NT2/D1 (cell line): ENCODE measurements at regions not wholly inside any gene's neighbourhood (a gene's known extent, or its start where the extent isn't known, plus 50 kb on each side); places are given as distances from the start of the nearest gene placed in this dataset.
"Not testable (repeated sequence)": the region's sequence is repeated elsewhere in the genome, so short reads cannot be mapped to it uniquely, and the experiment has no call there.

Experiments
- DNase-seq: peaks from one replicate; pipeline ENCODE4 v3.0.0-alpha.2; 2011; ENCODE audit warnings: low read depth, low spot score
- H3K27me3 ChIP-seq: 2 replicates; pipeline ENCODE4 v1.6.0; 2011; ENCODE audit warnings: mild to moderate bottlenecking; ENCODE audit not compliant: insufficient read length, insufficient read depth
- H3K36me3 ChIP-seq: 2 replicates; pipeline ENCODE4 v1.6.1; 2011; ENCODE audit warnings: mild to moderate bottlenecking, low read length, mixed read lengths; ENCODE audit not compliant: insufficient read depth, insufficient read length
- H3K4me1 ChIP-seq: 2 replicates; pipeline ENCODE4 v1.5.1; 2011; ENCODE audit not compliant: insufficient read depth, insufficient read length
- H3K4me3 ChIP-seq: 2 replicates; pipeline ENCODE4 v1.5.1; 2011; ENCODE audit warnings: low read depth; ENCODE audit not compliant: insufficient read length
- H3K9ac ChIP-seq: 2 replicates; pipeline ENCODE4 v1.6.0; 2011; ENCODE audit warnings: low read depth; ENCODE audit not compliant: insufficient read length
- H3K9me3 ChIP-seq: 2 replicates; pipeline ENCODE4 v1.5.1; 2011; ENCODE audit warnings: mild to moderate bottlenecking, low read length; ENCODE audit not compliant: insufficient read depth
- SUZ12 ChIP-seq: IDR thresholded peaks from 2 replicates; pipeline ENCODE4 v1.6.1; 2011; ENCODE audit not compliant: insufficient read length, insufficient read depth; ENCODE audit errors: extremely low read depth
- YY1 ChIP-seq: IDR thresholded peaks from 2 replicates; pipeline ENCODE4 v1.6.1; 2011; ENCODE audit not compliant: insufficient read length, insufficient read depth
- ZNF274 ChIP-seq: IDR thresholded peaks from 2 replicates; pipeline ENCODE4 v1.6.1; 2011; ENCODE audit warnings: mild to moderate bottlenecking, low read depth, low read length

DNA sequence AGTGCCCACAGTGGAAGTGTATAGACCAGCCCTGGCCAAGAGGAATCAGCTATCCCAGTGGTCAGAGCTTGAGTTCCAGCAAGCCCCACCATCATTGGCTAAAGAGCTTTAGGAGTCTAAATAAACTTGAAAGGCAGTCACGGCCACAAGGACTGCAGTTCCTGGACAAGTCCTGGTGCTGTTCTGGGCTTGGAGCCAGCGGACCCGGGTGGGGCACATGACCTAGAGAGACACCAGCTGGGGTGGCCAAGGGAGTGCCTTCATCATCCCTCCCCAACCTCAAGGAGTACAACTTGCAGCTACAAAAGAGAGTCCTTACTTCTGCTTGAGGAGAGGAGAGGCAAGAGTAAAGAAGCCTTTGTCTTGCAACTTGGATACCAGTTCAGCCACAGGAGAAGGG lies 439.8 kb upstream of the TMEFF2 start:
- H3K27me3 ChIP-seq = no peaks in the 10 kb centered on the region
- no peak for DNase-seq
- no peak overlapping the region for H3K4me3 ChIP-seq
- H3K9ac ChIP-seq = no peak overlapping the region
- H3K4me1 ChIP-seq = no peaks in the 10 kb centered on the region
- TF ChIP-seq ZNF274 = no peak
- no peaks in the 10 kb centered on the region for H3K9me3 ChIP-seq
- H3K36me3 ChIP-seq = no peaks in the 10 kb centered on the region

- H3K36me3 ChIP-seq = no peaks in the 10 kb centered on the region
- no peaks in the 10 kb centered on the region for H3K27me3 ChIP-seq
- no peak for DNase-seq
- no peaks in the 10 kb centered on the region for H3K4me1 ChIP-seq
- no peak overlapping the region for H3K9ac ChIP-seq
- H3K9me3 ChIP-seq = no peaks in the 10 kb centered on the region
- TF ChIP-seq SUZ12 (no peak), YY1 (no peak), ZNF274 (no peak)
- H3K4me3 ChIP-seq = no peak overlapping the region
Measured at GRCh38 chr2:192628017-192628416, 433.3 kb upstream of the TMEFF2 start.

DNA sequence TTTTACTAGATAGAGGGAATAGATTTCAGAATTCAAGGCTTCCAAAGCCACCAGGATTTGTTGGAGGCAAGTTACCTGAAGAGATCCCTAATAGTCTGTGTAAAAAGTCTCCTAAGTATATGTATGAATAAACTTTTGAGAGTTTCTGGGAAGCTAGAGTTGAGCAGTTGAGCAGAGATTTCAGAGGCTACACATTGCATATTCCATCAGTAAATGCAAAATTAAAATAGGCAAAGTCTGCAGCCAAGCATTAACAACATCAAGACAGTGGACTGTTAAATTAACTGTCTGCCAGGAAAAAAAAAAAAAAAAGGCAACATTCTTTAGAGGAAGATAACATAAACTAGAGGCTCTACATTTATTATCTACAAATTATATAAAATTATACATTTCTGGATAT lies 420.4 kb upstream of the TMEFF2 start:
- DNase-seq = no peak

DNA sequence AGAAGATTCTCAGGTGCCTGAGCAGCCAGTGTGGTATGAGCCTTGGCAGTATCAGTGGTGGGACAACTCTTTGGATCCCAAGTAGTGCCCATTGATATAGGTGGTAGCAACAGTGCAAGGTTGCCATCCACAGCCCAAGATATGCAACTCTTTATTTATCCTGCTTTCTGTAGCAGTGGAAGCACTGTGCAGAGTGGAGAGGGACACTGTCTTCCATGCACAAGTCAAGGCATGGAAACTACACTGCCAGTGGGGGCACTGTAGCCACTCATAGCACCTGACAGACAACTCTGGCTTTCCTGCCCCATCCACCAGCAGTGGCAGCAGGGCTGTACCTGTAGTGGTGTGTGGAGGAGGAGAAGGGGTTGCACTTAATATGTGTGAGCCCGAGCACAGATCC lies 409.6 kb upstream of the TMEFF2 start:
- no peaks in the 10 kb centered on the region for H3K4me1 ChIP-seq
- H3K36me3 ChIP-seq = no peaks in the 10 kb centered on the region
- TF ChIP-seq YY1 (no peak), SUZ12 (no peak), ZNF274 (no peak)
- H3K27me3 ChIP-seq = no peaks in the 10 kb centered on the region
- H3K9ac ChIP-seq = no peak overlapping the region
- no peaks in the 10 kb centered on the region for H3K9me3 ChIP-seq
- DNase-seq = no peak
- no peak overlapping the region for H3K4me3 ChIP-seq

More for the DNA sequence above, 420.4 kb upstream of the TMEFF2 start:
- TF ChIP-seq ZNF274 (no peak), SUZ12 (no peak), YY1 (no peak)
- Histone ChIP-seq H3K4me3 (no peak overlapping the region), H3K9ac (no peak overlapping the region), H3K9me3 (no peaks in the 10 kb centered on the region), H3K36me3 (no peaks in the 10 kb centered on the region), H3K4me1 (no peaks in the 10 kb centered on the region), H3K27me3 (no peaks in the 10 kb centered on the region)

GRCh38 chr2:192598649-192599048 lies 403.9 kb upstream of the TMEFF2 start:
- not testable (repeated sequence) for H3K4me3 ChIP-seq, H3K9me3 ChIP-seq, H3K27me3 ChIP-seq, DNase-seq, H3K4me1 ChIP-seq, H3K36me3 ChIP-seq, H3K9ac ChIP-seq

GRCh38 chr2:192593561-192593960 lies 398.8 kb upstream of the TMEFF2 start:
- Histone ChIP-seq H3K4me1 (no peaks in the 10 kb centered on the region), H3K9me3 (no peaks in the 10 kb centered on the region), H3K9ac (no peak overlapping the region), H3K36me3 (no peaks in the 10 kb centered on the region), H3K27me3 (no peaks in the 10 kb centered on the region), H3K4me3 (no peak overlapping the region)
- TF ChIP-seq YY1 = no peak
- no peak for TF ChIP-seq ZNF274
- no peak for TF ChIP-seq SUZ12
- DNase-seq = no peak

GRCh38 chr2:192591617-192592016 lies 396.9 kb upstream of the TMEFF2 start:
- Histone ChIP-seq H3K9me3 (no peaks in the 10 kb centered on the region), H3K4me1 (no peaks in the 10 kb centered on the region), H3K4me3 (no peak overlapping the region), H3K36me3 (no peaks in the 10 kb centered on the region), H3K9ac (no peak overlapping the region), H3K27me3 (no peaks in the 10 kb centered on the region)
- TF ChIP-seq SUZ12 (no peak), ZNF274 (no peak), YY1 (no peak)
- no peak for DNase-seq

DNA sequence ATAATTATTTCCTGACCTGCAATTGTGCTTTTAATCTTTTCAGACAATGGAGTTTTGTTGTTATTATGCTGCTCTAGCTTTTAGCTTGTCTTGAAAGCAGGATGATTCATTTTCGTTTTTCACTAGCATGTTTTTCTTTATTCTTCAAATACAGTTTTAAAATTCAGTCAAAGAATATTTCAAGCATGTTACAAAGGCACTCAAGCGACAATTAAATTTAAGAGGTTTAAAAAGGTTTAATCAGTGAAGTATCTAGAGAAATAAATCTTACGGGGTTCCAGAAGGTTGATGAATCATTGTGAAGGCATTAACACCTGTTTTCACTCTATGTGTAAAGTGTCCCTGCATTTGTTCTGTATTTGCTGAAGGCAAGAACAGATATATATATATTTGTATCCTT lies 390.7 kb upstream of the TMEFF2 start:
- DNase-seq = no peak
- no peaks in the 10 kb centered on the region for H3K9me3 ChIP-seq
- no peaks in the 10 kb centered on the region for H3K27me3 ChIP-seq
- H3K36me3 ChIP-seq = no peaks in the 10 kb centered on the region
- no peaks in the 10 kb centered on the region for H3K4me1 ChIP-seq
- no peak overlapping the region for H3K4me3 ChIP-seq
- H3K9ac ChIP-seq = no peak overlapping the region
- TF ChIP-seq SUZ12 (no peak), ZNF274 (no peak), YY1 (no peak)
